HepG2 (cell line): ENCODE measurements at regions not wholly inside any gene's neighbourhood (a gene's known extent, or its start where the extent isn't known, plus 50 kb on each side); places are given as distances from the start of the nearest gene placed in this dataset.

Experiments used
- BRCA1 ChIP-seq: sonication (generic); formaldehyde crosslinking; IDR thresholded peaks from 2 replicates; pipeline ENCODE4 v1.4.0; 2020; ENCODE audit warnings: missing genetic modification reagents
- CSRNP2 ChIP-seq: sonication (generic); formaldehyde crosslinking; conservative IDR thresholded peaks from 2 replicates; pipeline ENCODE4 v1.8.0; 2022; ENCODE audit warnings: low read depth, missing genetic modification reagents
- DMTF1 ChIP-seq: sonication (generic); formaldehyde crosslinking; IDR thresholded peaks from 2 replicates; pipeline ENCODE4 v1.4.0; 2020; ENCODE audit warnings: mild to moderate bottlenecking, missing genetic modification reagents
- HHEX ChIP-seq: IDR thresholded peaks from 2 replicates; pipeline ENCODE4 v1.6.1; 2016; ENCODE audit warnings: control low read depth
- HMG20B ChIP-seq: conservative IDR thresholded peaks from 2 replicates; pipeline ENCODE4 v1.6.1; 2016; ENCODE audit warnings: missing genetic modification reagents, missing compliant biosample characterization
- HNF1A ChIP-seq, 2 experiments: sonication (generic) in 1 of 2; formaldehyde crosslinking in 1 of 2; IDR thresholded peaks; 2 replicates each; pipeline versions ENCODE4 v1.4.0 to v1.6.1; 2016 to 2020; ENCODE audit warnings: borderline replicate concordance in 1 of 2, low read depth in 1 of 2, mild to moderate bottlenecking in 1 of 2, missing genetic modification reagents in 1 of 2
- IKZF1 ChIP-seq: fragments of 450-650 bp; IDR thresholded peaks from 2 replicates; pipeline ENCODE4 v1.7.1; 2016
- JUNB ChIP-seq: sonication (generic); formaldehyde crosslinking; IDR thresholded peaks from 2 replicates; pipeline ENCODE4 v1.8.0; 2022; ENCODE audit warnings: missing genetic modification reagents, mild to moderate bottlenecking, borderline replicate concordance
- SALL1 ChIP-seq: sonication (generic); formaldehyde crosslinking; IDR thresholded peaks from 2 replicates; pipeline ENCODE4 v1.8.0; 2022; ENCODE audit warnings: mild to moderate bottlenecking, missing genetic modification reagents
- SNAPC2 ChIP-seq: sonication (generic); formaldehyde crosslinking; IDR thresholded peaks from 2 replicates; pipeline ENCODE4 v1.8.1; 2022; ENCODE audit warnings: mild to moderate bottlenecking, missing genetic modification reagents
- SOX5 ChIP-seq: IDR thresholded peaks from 2 replicates; pipeline ENCODE4 v1.6.1; 2016; ENCODE audit warnings: borderline replicate concordance
- SPEN ChIP-seq: sonication (generic); formaldehyde crosslinking; IDR thresholded peaks from 2 replicates; pipeline ENCODE4 v1.5.1; 2020; ENCODE audit warnings: low read depth, mild to moderate bottlenecking, missing genetic modification reagents
- TBP ChIP-seq: sonication (generic); formaldehyde crosslinking; IDR thresholded peaks from 2 replicates; pipeline ENCODE4 v1.5.0; 2020; ENCODE audit warnings: missing genetic modification reagents
- UBTF ChIP-seq: sonication (generic); formaldehyde crosslinking; IDR thresholded peaks from 2 replicates; pipeline ENCODE4 v1.4.0; 2020; ENCODE audit warnings: mild to moderate bottlenecking, missing genetic modification reagents
- ZNF333 ChIP-seq: sonication (generic); formaldehyde crosslinking; IDR thresholded peaks from 2 replicates; pipeline ENCODE4 v1.4.0; 2020; ENCODE audit warnings: mild to moderate bottlenecking, missing genetic modification reagents, borderline replicate concordance
- ZNF83 ChIP-seq: sonication (generic); formaldehyde crosslinking; IDR thresholded peaks from 2 replicates; pipeline ENCODE4 v1.4.0; 2020; ENCODE audit warnings: missing genetic modification reagents, mild to moderate bottlenecking, borderline replicate concordance
- ZNF878 ChIP-seq: sonication (generic); formaldehyde crosslinking; IDR thresholded peaks from 2 replicates; pipeline ENCODE4 v1.8.1; 2023; ENCODE audit warnings: mild to moderate bottlenecking, missing genetic modification reagents, moderate library complexity
- ZNF879 ChIP-seq: sonication (generic); formaldehyde crosslinking; IDR thresholded peaks from 2 replicates; pipeline ENCODE4 v1.8.1; 2023; ENCODE audit warnings: missing genetic modification reagents
- ZSCAN9 ChIP-seq: IDR thresholded peaks from 2 replicates; pipeline ENCODE4 v1.6.1; 2016; ENCODE audit warnings: borderline replicate concordance

GRCh38 chr7:130918129-130919052 is 184.4 kb upstream of the KLF14 start (continued):
- TF ChIP-seq ZNF878 = 0 out of 2 replicates have a peak, but pooled peaks have one; percentile 27
- TF ChIP-seq HHEX (CRISPR knock-in tag) = 0 out of 2 replicates have a peak, but pooled peaks have one; percentile 26
- TF ChIP-seq UBTF = no peak; the same call in 1 of the 2 replicates
- TF ChIP-seq SOX5 (CRISPR knock-in tag) = peak; percentile 19; the same call in 1 of the 2 replicates
- no peak for TF ChIP-seq DMTF1
- no peak for TF ChIP-seq CSRNP2 (CRISPR knock-in tag)
- TF ChIP-seq SALL1 (CRISPR knock-in tag) = no peak
- no peak for TF ChIP-seq IKZF1
- no peak for TF ChIP-seq JUNB (CRISPR knock-in tag)
- no peak for TF ChIP-seq SNAPC2 (CRISPR knock-in tag)
- no peak for TF ChIP-seq HNF1A (IDR thresholded peaks at IDR 0.05; ENCODE audit: low read depth)
- no peak; the same call in 1 of the 2 replicates for TF ChIP-seq HNF1A (CRISPR knock-in tag; IDR thresholded peaks at IDR 0.05; ENCODE audit: borderline replicate concordance)
- peak; percentile 28; the same call in 1 of the 2 replicates for TF ChIP-seq HMG20B
- no peak for TF ChIP-seq SPEN (CRISPR knock-in tag)
- TF ChIP-seq TBP (CRISPR knock-in tag) = no peak
- TF ChIP-seq ZNF333 = no peak
- TF ChIP-seq ZSCAN9 = peak; percentile 50; the same call in 1 of the 2 replicates
- no peak for TF ChIP-seq ZNF879 (CRISPR knock-in tag)
- TF ChIP-seq ZNF83 (CRISPR knock-in tag) = no peak
- no peak for TF ChIP-seq BRCA1
